H9 (cell line): ENCODE measurements at regions not wholly inside any gene's neighbourhood (a gene's known extent, or its start where the extent isn't known, plus 50 kb on each side); places are given as distances from the start of the nearest gene placed in this dataset.

Experiments
- DNase-seq: peaks from one replicate; pipeline ENCODE4 v3.0.0-alpha.2; 2017
- H2AFZ ChIP-seq: one replicate; pipeline ENCODE4 v1.6.1; 2013; ENCODE audit warnings: mild to moderate bottlenecking, low read length, control low read depth, moderate library complexity
- H2AK5ac ChIP-seq: 2 replicates; pipeline ENCODE4 v1.6.1; 2013; ENCODE audit warnings: low read length, control low read depth, mixed read lengths; ENCODE audit not compliant: insufficient read length
- H2BK120ac ChIP-seq: one replicate; pipeline ENCODE4 v1.6.1; 2013; ENCODE audit warnings: low read depth, mild to moderate bottlenecking, low read length, control low read depth, inconsistent platforms; ENCODE audit not compliant: poor library complexity, severe bottlenecking
- H2BK12ac ChIP-seq: 2 replicates; pipeline ENCODE4 v1.6.1; 2013; ENCODE audit warnings: low read length, control low read depth, mixed read lengths, low read depth; ENCODE audit not compliant: insufficient read length
- H2BK15ac ChIP-seq: 2 replicates; pipeline ENCODE4 v1.6.1; 2013; ENCODE audit warnings: low read depth, low read length, control low read depth
- H2BK20ac ChIP-seq: one replicate; pipeline ENCODE4 v1.6.1; 2013; ENCODE audit warnings: low read depth, mild to moderate bottlenecking, low read length, control low read depth, inconsistent platforms; ENCODE audit not compliant: poor library complexity, severe bottlenecking
- H2BK5ac ChIP-seq: 2 replicates; pipeline ENCODE4 v1.6.1; 2013; ENCODE audit warnings: low read length, control low read depth, mixed read lengths; ENCODE audit not compliant: insufficient read length
- H3K14ac ChIP-seq: 2 replicates; pipeline ENCODE4 v1.6.1; 2013; ENCODE audit warnings: low read length, control low read depth; ENCODE audit not compliant: insufficient read depth
- H3K18ac ChIP-seq: 2 replicates; pipeline ENCODE4 v1.6.1; 2013; ENCODE audit warnings: low read depth, mild to moderate bottlenecking, mixed read lengths, low read length, control low read depth; ENCODE audit not compliant: insufficient read length
- H3K23ac ChIP-seq: 2 replicates; pipeline ENCODE4 v1.6.1; 2013; ENCODE audit warnings: low read length, control low read depth, mixed read lengths, low read depth; ENCODE audit not compliant: insufficient read length
- H3K23me2 ChIP-seq: 2 replicates; pipeline ENCODE4 v1.6.1; 2013; ENCODE audit warnings: low read depth, mild to moderate bottlenecking, mixed read lengths, low read length, control low read depth; ENCODE audit not compliant: insufficient read length, poor library complexity, severe bottlenecking
- H3K27ac ChIP-seq: 2 replicates; pipeline ENCODE4 v1.5.1; 2013; ENCODE audit warnings: low read length, control low read depth, mixed read lengths, low read depth; ENCODE audit not compliant: insufficient read length
- H3K27me3 ChIP-seq: 2 replicates; pipeline ENCODE4 v1.6.1; 2013; ENCODE audit warnings: low read length, control low read depth, inconsistent platforms; ENCODE audit not compliant: insufficient read depth
- H3K4ac ChIP-seq: 2 replicates; pipeline ENCODE4 v1.6.1; 2013; ENCODE audit warnings: low read depth, mild to moderate bottlenecking, control low read depth, inconsistent platforms, low read length, moderate library complexity
- H3K4me1 ChIP-seq: 2 replicates; pipeline ENCODE4 v1.6.1; 2013; ENCODE audit warnings: low read length, control low read depth, inconsistent platforms; ENCODE audit not compliant: insufficient read depth
- H3K4me2 ChIP-seq: 2 replicates; pipeline ENCODE4 v1.6.1; 2013; ENCODE audit warnings: low read length, control low read depth, mixed read lengths; ENCODE audit not compliant: insufficient read length, insufficient read depth
- H3K56ac ChIP-seq: 2 replicates; pipeline ENCODE4 v1.6.1; 2013; ENCODE audit warnings: low read depth, mild to moderate bottlenecking, mixed read lengths, low read length, control low read depth; ENCODE audit not compliant: insufficient read length
- H3K79me1 ChIP-seq: 2 replicates; pipeline ENCODE4 v1.6.1; 2013; ENCODE audit warnings: low read depth, mild to moderate bottlenecking, moderate library complexity, low read length, control low read depth, inconsistent platforms; ENCODE audit not compliant: insufficient read depth, poor library complexity, severe bottlenecking
- H3K79me2 ChIP-seq: 2 replicates; pipeline ENCODE4 v1.6.1; 2013; ENCODE audit warnings: low read length, control low read depth, inconsistent platforms; ENCODE audit not compliant: insufficient read depth
- H3K9ac ChIP-seq: 2 replicates; pipeline ENCODE4 v1.6.1; 2013; ENCODE audit warnings: low read length, control low read depth, mixed read lengths; ENCODE audit not compliant: insufficient read length; ENCODE audit errors: extremely low read depth
- H3K9me3 ChIP-seq: one replicate; pipeline ENCODE4 v1.6.1; 2013; ENCODE audit warnings: low read depth, low read length, inconsistent platforms; ENCODE audit not compliant: control insufficient read depth
- H3T11ph ChIP-seq: one replicate; pipeline ENCODE4 v1.6.1; 2013; ENCODE audit warnings: mild to moderate bottlenecking, low read length, control low read depth, inconsistent platforms
- H4K20me1 ChIP-seq: one replicate; pipeline ENCODE4 v1.6.1; 2013; ENCODE audit not compliant: control insufficient read depth, insufficient read length, insufficient read depth
- H4K5ac ChIP-seq: 2 replicates; pipeline ENCODE4 v1.6.1; 2013; ENCODE audit warnings: low read depth, mild to moderate bottlenecking, mixed read lengths, low read length, control low read depth; ENCODE audit not compliant: insufficient read length
- H4K8ac ChIP-seq: replicated peaks from 2 replicates; pipeline ENCODE4 v1.6.1; 2013; ENCODE audit warnings: low read length, control low read depth, mixed read lengths, low read depth; ENCODE audit not compliant: insufficient read length
- H4K91ac ChIP-seq: 2 replicates; pipeline ENCODE4 v1.6.1; 2013; ENCODE audit warnings: low read depth, mild to moderate bottlenecking, moderate library complexity, mixed read lengths, low read length, control low read depth; ENCODE audit not compliant: insufficient read length
- H3K27ac Mint-ChIP-seq, 3 experiments: 2 replicates in 2 of 3; 3 replicates in 1 of 3; pipeline ENCODE4 v1.8.0; 2020 to 2021; ENCODE audit warnings: mixed read lengths in 3 of 3, mild to moderate bottlenecking in 1 of 3, moderate library complexity in 1 of 3
- H3K27me3 Mint-ChIP-seq: 2 replicates; pipeline ENCODE4 v1.8.0; 2021; ENCODE audit warnings: low read depth, mild to moderate bottlenecking, moderate library complexity, mixed read lengths
- H3K36me3 Mint-ChIP-seq, 3 experiments: 2 replicates in 2 of 3; 3 replicates in 1 of 3; pipeline ENCODE4 v1.8.0; 2020 to 2021; ENCODE audit warnings: low read depth in 3 of 3, mixed read lengths in 3 of 3; ENCODE audit not compliant: insufficient read depth in 1 of 3
- H3K4me1 Mint-ChIP-seq, 2 experiments: 2 replicates each; pipeline ENCODE4 v1.8.0; 2020; ENCODE audit warnings: mixed read lengths in 2 of 2
- H3K4me3 Mint-ChIP-seq, 2 experiments: 2 replicates in 1 of 2; 3 replicates in 1 of 2; pipeline ENCODE4 v1.8.0; 2020 to 2021; ENCODE audit warnings: mild to moderate bottlenecking in 2 of 2, mixed read lengths in 2 of 2, moderate library complexity in 1 of 2
- H3K9me3 Mint-ChIP-seq, 2 experiments: 2 replicates in 1 of 2; 3 replicates in 1 of 2; pipeline ENCODE4 v1.8.0; 2020; ENCODE audit warnings: mild to moderate bottlenecking in 2 of 2, mixed read lengths in 2 of 2, moderate library complexity in 1 of 2
- CTCF ChIP-seq: fragments of 200-600 bp; sonication (generic); conservative IDR thresholded peaks from 3 replicates; pipeline ENCODE4 v1.8.0; 2021; ENCODE audit warnings: antibody characterized with exemption, mild to moderate bottlenecking
- WGBS: extraction: QIAGEN DNeasy Blood & Tissue Kit; methylation state at CpG from one replicate; pipeline ENCODE4 v1.1.7; 2013; ENCODE audit warnings: missing lambda C conversion rate, low lambda C conversion rate, mixed read lengths; ENCODE audit not compliant: insufficient read length; ENCODE audit errors: extremely low coverage; 5-methylcytosine and 5-hydroxymethylcytosine counted together

GRCh38 chr4:28730304-28730703 lies 1869.7 kb downstream of the STIM2 start:
- Histone ChIP-seq H4K20me1 (no peaks in the 10 kb centered on the region), H2AFZ (no peak overlapping the region), H3K18ac (no peak overlapping the region), H3K56ac (no peak overlapping the region), H2BK12ac (no peak overlapping the region), H3K4ac (no peak overlapping the region), H4K5ac (no peak overlapping the region), H3K27ac (no peak overlapping the region), H2BK5ac (no peak overlapping the region), H3K23ac (no peak overlapping the region), H3T11ph (no peak overlapping the region), H3K23me2 (no peaks in the 10 kb centered on the region), H3K79me2 (no peaks in the 10 kb centered on the region), H3K27me3 (no peaks in the 10 kb centered on the region), H3K9ac (no peak overlapping the region), H3K14ac (no peak overlapping the region), H3K79me1 (no peaks in the 10 kb centered on the region), H2BK15ac (no peak overlapping the region), H3K9me3 (no peaks in the 10 kb centered on the region), H2BK120ac (no peak overlapping the region), H3K4me2 (no peak overlapping the region), H4K8ac (no peak overlapping the region), H2BK20ac (no peak overlapping the region), H2AK5ac (no peak overlapping the region), H4K91ac (no peak overlapping the region), H3K4me1 (no peaks in the 10 kb centered on the region)
- no peak for DNase-seq
- WGBS = no CpG with 5 or more reads among the region's 2 CpGs
- no peak for TF ChIP-seq CTCF
- H3K27me3 Mint-ChIP-seq = no peaks in the 10 kb centered on the region
- no peak overlapping the region for H3K4me3 Mint-ChIP-seq
- no peaks in the 10 kb centered on the region for H3K4me1 Mint-ChIP-seq
- H3K27ac Mint-ChIP-seq = no peak overlapping the region
- H3K36me3 Mint-ChIP-seq = peaks cover 0 to 4% (median 0%) of the 10 kb centered on the region in 3 experiments; a peak in 3 of 7 replicates
- peaks cover 6 to 8% of the 10 kb centered on the region in 2 experiments; a peak in 3 of 5 replicates for H3K9me3 Mint-ChIP-seq
